ENCODE measurements at regions not wholly inside any gene's neighbourhood (a gene's known extent, or its start where the extent isn't known, plus 50 kb on each side); places are given as distances from the start of the nearest gene placed in this dataset.

DNA sequence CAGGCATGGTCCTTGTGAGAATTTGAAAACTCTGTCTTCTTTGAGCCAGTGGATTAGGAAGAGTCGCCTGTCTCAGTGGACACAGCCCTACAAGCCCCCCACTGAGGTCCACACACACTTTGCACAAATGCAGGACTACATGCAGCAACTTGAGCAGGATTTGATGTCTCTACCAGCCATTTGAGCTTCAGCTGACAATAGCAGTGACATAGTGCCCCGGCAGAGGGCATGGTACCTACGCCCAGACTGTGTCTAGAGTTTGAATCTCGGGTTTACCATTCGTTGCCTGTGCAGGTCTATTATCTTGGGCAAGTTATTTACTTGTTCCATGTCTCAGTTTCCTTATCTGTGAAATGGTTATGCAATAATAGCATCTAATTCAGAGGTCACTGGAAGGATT, 580.1 kb downstream of the TFAP2B start:
- TF ChIP-seq POLR2A (IDR thresholded peaks at IDR 0.05; ENCODE audit: low read length) (no peak), GATA1 (IDR thresholded peaks at IDR 0.05; ENCODE audit: low read depth, low read length) (no peak)

Measured in erythroblast (primary cell).